ENCODE measurements at regions not wholly inside any gene's neighbourhood (a gene's known extent, or its start where the extent isn't known, plus 50 kb on each side); places are given as distances from the start of the nearest gene placed in this dataset.

GRCh38 chr7:16984375-16984774 lies 102.6 kb upstream of the AGR3 start:
- Histone ChIP-seq H3K4me1 (peaks cover 2% of the 10 kb centered on the region), H3K4me3 (ENCODE audit: low read depth, low read length) (no peak overlapping the region), H3K9me3 (no peaks in the 10 kb centered on the region), H3K27me3 (replicated peaks; ENCODE audit: control insufficient read depth, insufficient read depth, low read length) (no peaks in the 10 kb centered on the region), H3K36me3 (ENCODE audit: control insufficient read depth, insufficient read depth, low read length) (no peaks in the 10 kb centered on the region)
- ChIA-PET POLR2A (no interaction called here), CTCF (no interaction called here)
- Mint-ChIP-seq H3K27me3 (ENCODE audit: insufficient read depth, unreplicated experiment) (no peaks in the 10 kb centered on the region), H3K4me3 (ENCODE audit: unreplicated experiment) (no peak overlapping the region), H3K27ac (ENCODE audit: unreplicated experiment) (no peak overlapping the region), H3K4me1 (ENCODE audit: low read depth, unreplicated experiment) (peaks cover 10% of the 10 kb centered on the region), H3K36me3 (ENCODE audit: insufficient read depth, unreplicated experiment) (no peaks in the 10 kb centered on the region), H3K9me3 (ENCODE audit: unreplicated experiment) (no peaks in the 10 kb centered on the region)
- TF ChIP-seq CTCF (IDR thresholded peaks at IDR 0.05; ENCODE audit: insufficient read depth in 1 of 2, low read depth in 1 of 2, low read length in 1 of 2, severe bottlenecking in 1 of 2, unreplicated experiment in 1 of 2): no peak
- intact Hi-C loops (cut with micrococcal nuclease; ENCODE audit: unreplicated experiment): no loop called here
- BruUV-seq (replicated peaks): no TSS peak
- no peak for DNase-seq

GRCh38 chr7:16985621-16986020 lies 103.8 kb upstream of the AGR3 start:
- H3K36me3 ChIP-seq (ENCODE audit: control insufficient read depth, insufficient read depth, low read length): no peaks in the 10 kb centered on the region
- intact Hi-C loops (cut with micrococcal nuclease; ENCODE audit: unreplicated experiment): no loop called here
- H3K4me3 ChIP-seq (ENCODE audit: low read depth, low read length): no peak overlapping the region
- no TSS peak for BruUV-seq (replicated peaks)
- Mint-ChIP-seq H3K4me1 (ENCODE audit: low read depth, unreplicated experiment) (peaks cover 20% of the 10 kb centered on the region), H3K36me3 (ENCODE audit: insufficient read depth, unreplicated experiment) (no peaks in the 10 kb centered on the region), H3K9me3 (ENCODE audit: unreplicated experiment) (no peaks in the 10 kb centered on the region), H3K27me3 (ENCODE audit: insufficient read depth, unreplicated experiment) (no peaks in the 10 kb centered on the region), H3K27ac (ENCODE audit: unreplicated experiment) (peak overlapping the region; percentile 63), H3K4me3 (ENCODE audit: unreplicated experiment) (no peak overlapping the region)
- DNase-seq: no peak
- H3K4me1 ChIP-seq: peaks cover 14% of the 10 kb centered on the region
- POLR2A ChIA-PET: no interaction called here
- H3K9me3 ChIP-seq: no peaks in the 10 kb centered on the region
- CTCF ChIA-PET: no interaction called here
- no peak for TF ChIP-seq CTCF (IDR thresholded peaks at IDR 0.05; ENCODE audit: insufficient read depth in 1 of 2, low read depth in 1 of 2, low read length in 1 of 2, severe bottlenecking in 1 of 2, unreplicated experiment in 1 of 2)
- H3K27me3 ChIP-seq (replicated peaks; ENCODE audit: control insufficient read depth, insufficient read depth, low read length): no peaks in the 10 kb centered on the region

GRCh38 chr7:16986755-16987154 lies 105.0 kb upstream of the AGR3 start:
- Mint-ChIP-seq H3K27me3 (ENCODE audit: insufficient read depth, unreplicated experiment) (no peaks in the 10 kb centered on the region), H3K9me3 (ENCODE audit: unreplicated experiment) (no peaks in the 10 kb centered on the region), H3K36me3 (ENCODE audit: insufficient read depth, unreplicated experiment) (no peaks in the 10 kb centered on the region), H3K27ac (ENCODE audit: unreplicated experiment) (no peak overlapping the region), H3K4me1 (ENCODE audit: low read depth, unreplicated experiment) (peaks cover 25% of the 10 kb centered on the region), H3K4me3 (ENCODE audit: unreplicated experiment) (no peak overlapping the region)
- no TSS peak for BruUV-seq (replicated peaks)
- no peaks in the 10 kb centered on the region for H3K36me3 ChIP-seq (ENCODE audit: control insufficient read depth, insufficient read depth, low read length)
- H3K4me1 ChIP-seq: peaks cover 17% of the 10 kb centered on the region
- H3K27me3 ChIP-seq (replicated peaks; ENCODE audit: control insufficient read depth, insufficient read depth, low read length): no peaks in the 10 kb centered on the region
- ChIA-PET POLR2A (no interaction called here), CTCF (no interaction called here)
- intact Hi-C loops (cut with micrococcal nuclease; ENCODE audit: unreplicated experiment): no loop called here
- TF ChIP-seq CTCF (IDR thresholded peaks at IDR 0.05; ENCODE audit: insufficient read depth in 1 of 2, low read depth in 1 of 2, low read length in 1 of 2, severe bottlenecking in 1 of 2, unreplicated experiment in 1 of 2): no peak
- no peak overlapping the region for H3K4me3 ChIP-seq (ENCODE audit: low read depth, low read length)
- H3K9me3 ChIP-seq: no peaks in the 10 kb centered on the region
- no peak for DNase-seq
